ENCODE measurements at regions not wholly inside any gene's neighbourhood (a gene's known extent, or its start where the extent isn't known, plus 50 kb on each side); places are given as distances from the start of the nearest gene placed in this dataset.

DNA sequence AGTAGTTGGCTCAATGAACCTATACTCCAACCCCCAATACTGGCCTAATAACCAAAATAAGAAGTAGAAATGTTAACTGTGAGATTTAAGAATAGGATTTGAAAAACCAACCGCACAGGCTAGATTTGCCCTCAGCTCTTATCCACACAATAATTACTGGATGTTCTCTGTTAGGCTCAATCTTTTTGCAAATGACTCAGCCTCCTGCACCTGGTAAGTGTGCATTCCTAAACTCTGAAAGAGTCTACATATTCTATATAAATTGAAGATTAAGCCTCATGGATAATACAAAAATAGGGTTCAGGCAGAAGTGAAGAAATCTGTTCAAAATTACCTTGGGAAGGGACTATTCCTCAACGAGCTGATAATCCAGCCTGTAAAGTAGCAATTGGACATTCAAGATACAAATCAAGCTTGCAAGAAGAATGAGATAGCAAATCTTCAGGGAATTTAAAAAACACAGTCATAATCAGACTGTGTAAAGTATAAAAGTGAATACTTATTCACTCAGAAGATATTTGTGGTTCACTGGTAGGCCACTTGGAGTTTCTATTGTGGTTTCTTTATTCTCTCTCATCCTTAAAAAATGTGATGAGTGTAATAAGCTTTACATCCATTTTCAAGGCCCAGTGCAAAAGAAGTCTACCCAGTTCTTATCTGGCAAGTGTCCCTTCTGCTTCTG, 931.9 kb upstream of the SOX9 start:
- H3K27ac ChIP-seq: no peak overlapping the region
- no peaks in the 10 kb centered on the region for H3K9me3 ChIP-seq
- H3K4me1 ChIP-seq: no peaks in the 10 kb centered on the region
- no peak overlapping the region for H3K4me3 ChIP-seq
- DNase-seq (ENCODE audit: low spot score in 2 of 2): no peak
- intact Hi-C loops (cut with DNase I): no loop called here
- H3K27me3 ChIP-seq: no peaks in the 10 kb centered on the region
- no peaks in the 10 kb centered on the region for H3K36me3 ChIP-seq
- TF ChIP-seq, protein P1, sequence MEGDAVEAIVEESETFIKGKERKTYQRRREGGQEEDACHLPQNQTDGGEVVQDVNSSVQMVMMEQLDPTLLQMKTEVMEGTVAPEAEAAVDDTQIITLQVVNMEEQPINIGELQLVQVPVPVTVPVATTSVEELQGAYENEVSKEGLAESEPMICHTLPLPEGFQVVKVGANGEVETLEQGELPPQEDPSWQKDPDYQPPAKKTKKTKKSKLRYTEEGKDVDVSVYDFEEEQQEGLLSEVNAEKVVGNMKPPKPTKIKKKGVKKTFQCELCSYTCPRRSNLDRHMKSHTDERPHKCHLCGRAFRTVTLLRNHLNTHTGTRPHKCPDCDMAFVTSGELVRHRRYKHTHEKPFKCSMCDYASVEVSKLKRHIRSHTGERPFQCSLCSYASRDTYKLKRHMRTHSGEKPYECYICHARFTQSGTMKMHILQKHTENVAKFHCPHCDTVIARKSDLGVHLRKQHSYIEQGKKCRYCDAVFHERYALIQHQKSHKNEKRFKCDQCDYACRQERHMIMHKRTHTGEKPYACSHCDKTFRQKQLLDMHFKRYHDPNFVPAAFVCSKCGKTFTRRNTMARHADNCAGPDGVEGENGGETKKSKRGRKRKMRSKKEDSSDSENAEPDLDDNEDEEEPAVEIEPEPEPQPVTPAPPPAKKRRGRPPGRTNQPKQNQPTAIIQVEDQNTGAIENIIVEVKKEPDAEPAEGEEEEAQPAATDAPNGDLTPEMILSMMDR (IDR thresholded peaks at IDR 0.05): no peak

DNA sequence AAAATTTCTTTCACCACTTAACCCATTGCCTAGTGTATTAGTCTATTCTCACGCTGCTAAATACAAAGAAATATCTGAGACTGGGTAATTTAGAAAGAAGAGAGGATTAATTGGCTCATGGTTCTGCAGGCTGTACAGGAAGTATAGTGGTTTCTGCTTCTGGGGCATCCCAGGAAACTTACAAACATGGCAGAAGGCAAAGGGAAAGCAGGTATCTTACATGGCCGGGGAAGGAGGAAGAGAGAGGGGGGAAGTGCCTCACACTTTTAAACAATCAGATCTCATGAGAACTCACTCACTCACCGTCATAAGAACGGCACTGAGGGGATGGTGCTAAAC, 931.4 kb upstream of the SOX9 start:
- no peaks in the 10 kb centered on the region for H3K36me3 ChIP-seq
- intact Hi-C loops (cut with DNase I): no loop called here
- no peak overlapping the region for H3K27ac ChIP-seq
- no peak overlapping the region for H3K4me3 ChIP-seq
- no peaks in the 10 kb centered on the region for H3K4me1 ChIP-seq
- TF ChIP-seq, protein P1 (IDR thresholded peaks at IDR 0.05): no peak
- no peak for DNase-seq (ENCODE audit: low spot score in 2 of 2)
- no peaks in the 10 kb centered on the region for H3K27me3 ChIP-seq
- no peaks in the 10 kb centered on the region for H3K9me3 ChIP-seq

DNA sequence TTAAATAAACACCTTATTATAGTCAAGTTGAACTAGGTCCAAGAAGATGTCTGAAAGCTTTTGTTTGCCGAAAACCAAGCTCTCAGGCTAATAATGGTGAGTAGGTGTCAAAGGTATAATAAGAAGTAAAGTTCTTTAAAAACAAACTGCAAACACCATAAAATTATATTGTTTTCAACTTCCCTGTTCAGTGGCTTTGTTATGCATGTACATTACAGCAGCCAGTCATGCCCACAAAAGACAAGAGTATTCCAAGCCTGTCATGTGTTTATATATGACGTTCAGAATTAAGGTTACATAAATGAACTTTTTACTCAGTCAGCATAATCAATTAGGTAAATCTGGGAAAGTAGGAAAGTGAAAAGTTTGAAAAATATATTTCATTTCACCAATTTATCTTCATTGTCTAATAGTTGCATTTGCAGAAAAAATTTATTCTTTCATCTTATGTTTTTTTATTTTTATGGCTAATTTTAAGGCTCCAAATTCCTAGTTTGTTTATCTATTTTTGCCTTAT, 928.7 kb upstream of the SOX9 start:
- Histone ChIP-seq H3K36me3 (no peaks in the 10 kb centered on the region), H3K4me1 (no peaks in the 10 kb centered on the region), H3K27me3 (no peaks in the 10 kb centered on the region), H3K4me3 (no peak overlapping the region), H3K27ac (no peak overlapping the region), H3K9me3 (no peaks in the 10 kb centered on the region)
- TF ChIP-seq, protein P1 (IDR thresholded peaks at IDR 0.05): no peak
- intact Hi-C loops (cut with DNase I): no loop called here
- DNase-seq (ENCODE audit: low spot score in 2 of 2): no peak

DNA sequence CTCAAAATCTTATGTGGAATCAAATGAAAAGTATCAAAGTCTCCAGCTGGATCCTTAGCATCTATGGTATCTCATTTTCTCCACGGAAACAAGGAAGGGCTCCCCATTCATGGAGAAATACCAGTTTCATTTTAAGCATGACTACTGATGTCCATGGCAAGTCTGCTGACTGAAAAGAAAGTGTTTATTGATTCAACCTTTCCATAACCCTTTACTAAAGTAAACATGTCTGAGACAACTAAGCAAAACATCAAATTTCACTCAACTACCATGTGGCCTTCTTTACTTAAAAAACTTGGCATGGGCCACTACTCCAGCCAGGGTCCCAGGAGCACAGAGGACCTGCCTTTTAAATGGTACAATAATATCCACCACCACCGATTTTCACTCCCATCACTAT, 928.0 kb upstream of the SOX9 start:
- no peaks in the 10 kb centered on the region for H3K36me3 ChIP-seq
- TF ChIP-seq, protein P1 (IDR thresholded peaks at IDR 0.05): no peak
- no peaks in the 10 kb centered on the region for H3K9me3 ChIP-seq
- no peak overlapping the region for H3K4me3 ChIP-seq
- intact Hi-C loops (cut with DNase I): no loop called here
- no peak overlapping the region for H3K27ac ChIP-seq
- no peak for DNase-seq (ENCODE audit: low spot score in 2 of 2)
- H3K4me1 ChIP-seq: no peaks in the 10 kb centered on the region
- H3K27me3 ChIP-seq: no peaks in the 10 kb centered on the region

GRCh38 chr17:71200597-71200996, 920.2 kb upstream of the SOX9 start:
- Histone ChIP-seq H3K9me3 (no peaks in the 10 kb centered on the region), H3K4me1 (no peaks in the 10 kb centered on the region), H3K27me3 (no peaks in the 10 kb centered on the region), H3K27ac (no peak overlapping the region), H3K36me3 (no peaks in the 10 kb centered on the region), H3K4me3 (no peak overlapping the region)
- no peak for DNase-seq (ENCODE audit: low spot score in 2 of 2)
- intact Hi-C loops (cut with DNase I): no loop called here
- TF ChIP-seq, protein P1 (IDR thresholded peaks at IDR 0.05): no peak

GRCh38 chr17:71201639-71202038, 919.2 kb upstream of the SOX9 start:
- Histone ChIP-seq H3K9me3 (no peaks in the 10 kb centered on the region), H3K4me1 (no peaks in the 10 kb centered on the region), H3K4me3 (no peak overlapping the region), H3K36me3 (no peaks in the 10 kb centered on the region), H3K27me3 (no peaks in the 10 kb centered on the region), H3K27ac (no peak overlapping the region)
- TF ChIP-seq, protein P1 (IDR thresholded peaks at IDR 0.05): no peak
- no peak for DNase-seq (ENCODE audit: low spot score in 2 of 2)
- intact Hi-C loops (cut with DNase I): no loop called here
